ENCODE measurements at regions not wholly inside any gene's neighbourhood (a gene's known extent, or its start where the extent isn't known, plus 50 kb on each side); places are given as distances from the start of the nearest gene placed in this dataset.
"Not testable (repeated sequence)": the region's sequence is repeated elsewhere in the genome, so short reads cannot be mapped to it uniquely, and the experiment has no call there.

GRCh38 chr6:17012421-17013225 is 89.2 kb upstream of the STMND1 start:
- DNase-seq = no peak

DNA sequence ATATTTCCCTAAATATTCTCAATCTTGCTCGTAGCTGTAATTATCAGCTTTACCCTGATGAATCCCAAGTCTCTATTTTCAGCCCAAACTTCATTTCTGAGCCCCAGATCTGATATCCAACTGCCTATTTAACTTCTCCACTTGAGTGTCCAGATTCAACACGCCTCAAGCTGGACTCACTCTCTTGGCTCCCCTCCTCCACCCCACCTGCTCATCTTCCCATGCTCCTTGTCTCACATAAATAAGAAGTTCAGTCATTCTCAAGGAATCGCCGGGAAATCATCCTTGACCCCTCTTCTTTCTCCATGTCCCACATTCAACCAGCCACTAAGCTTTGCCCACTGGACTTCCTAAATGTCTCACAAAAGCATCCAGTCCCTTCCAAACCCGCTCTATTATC is 89.9 kb upstream of the STMND1 start:
- no peak for DNase-seq

DNA sequence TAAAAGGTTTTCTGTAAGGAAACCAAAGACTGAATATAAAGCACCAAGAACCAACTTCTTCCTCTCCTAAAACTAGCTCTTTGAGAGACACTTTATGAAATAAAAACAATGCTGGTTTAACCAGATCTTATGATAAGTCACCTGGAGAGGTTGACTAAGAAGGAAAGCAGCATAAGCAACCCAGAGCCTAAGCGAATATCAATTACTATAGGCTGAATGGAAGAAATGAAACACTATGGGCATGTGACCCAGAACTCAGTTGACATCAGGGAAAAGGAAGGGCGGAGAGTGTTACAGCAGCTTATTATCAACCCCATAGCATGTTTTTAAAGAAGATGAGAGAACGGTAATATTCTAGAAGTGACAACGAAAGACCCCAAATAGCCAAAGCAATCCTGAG is 94.1 kb upstream of the STMND1 start:
- DNase-seq = no peak

GRCh38 chr6:17006543-17006942 is 95.3 kb upstream of the STMND1 start:
- no peak for DNase-seq

DNA sequence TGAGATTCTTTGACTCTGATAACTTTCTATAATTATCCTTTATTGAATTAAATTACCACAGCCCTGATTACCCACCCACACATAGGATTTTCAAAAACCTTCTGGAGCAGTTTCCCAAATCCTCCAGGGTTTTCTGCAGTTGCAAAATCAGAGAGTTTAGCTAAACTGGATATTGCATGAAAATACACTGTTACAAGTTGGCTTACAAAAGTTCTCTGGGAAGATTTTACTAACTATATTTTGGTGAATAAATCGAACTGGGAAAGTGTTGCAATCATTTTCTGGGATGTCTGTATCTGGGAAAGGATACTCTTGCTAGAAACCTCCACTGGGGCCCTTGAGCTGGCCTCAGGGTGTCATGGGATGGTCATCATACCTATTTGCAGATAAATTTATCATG is 97.6 kb upstream of the STMND1 start:
- no peak for DNase-seq

GRCh38 chr6:17002123-17002522 is 99.7 kb upstream of the STMND1 start:
- DNase-seq = no peak

DNA sequence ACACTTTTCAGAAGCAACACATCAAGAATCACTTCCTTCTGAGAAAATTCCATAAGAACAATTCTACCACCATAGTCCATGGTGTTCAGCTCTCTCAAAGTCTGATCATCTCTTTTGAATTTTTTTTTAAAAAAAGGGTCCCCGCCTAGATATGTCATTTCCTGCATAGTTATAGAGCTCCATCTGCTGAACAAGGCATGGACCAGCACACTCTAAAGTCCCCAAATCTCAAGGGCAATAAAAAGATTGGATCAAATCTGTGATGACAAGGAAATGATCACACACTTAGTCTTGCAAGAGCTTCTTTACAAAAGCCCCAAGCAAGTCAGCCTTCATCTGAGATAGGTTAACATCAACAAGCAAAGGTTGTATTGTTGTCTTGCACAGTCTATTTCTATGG is 100.7 kb upstream of the STMND1 start:
- DNase-seq = no peak

DNA sequence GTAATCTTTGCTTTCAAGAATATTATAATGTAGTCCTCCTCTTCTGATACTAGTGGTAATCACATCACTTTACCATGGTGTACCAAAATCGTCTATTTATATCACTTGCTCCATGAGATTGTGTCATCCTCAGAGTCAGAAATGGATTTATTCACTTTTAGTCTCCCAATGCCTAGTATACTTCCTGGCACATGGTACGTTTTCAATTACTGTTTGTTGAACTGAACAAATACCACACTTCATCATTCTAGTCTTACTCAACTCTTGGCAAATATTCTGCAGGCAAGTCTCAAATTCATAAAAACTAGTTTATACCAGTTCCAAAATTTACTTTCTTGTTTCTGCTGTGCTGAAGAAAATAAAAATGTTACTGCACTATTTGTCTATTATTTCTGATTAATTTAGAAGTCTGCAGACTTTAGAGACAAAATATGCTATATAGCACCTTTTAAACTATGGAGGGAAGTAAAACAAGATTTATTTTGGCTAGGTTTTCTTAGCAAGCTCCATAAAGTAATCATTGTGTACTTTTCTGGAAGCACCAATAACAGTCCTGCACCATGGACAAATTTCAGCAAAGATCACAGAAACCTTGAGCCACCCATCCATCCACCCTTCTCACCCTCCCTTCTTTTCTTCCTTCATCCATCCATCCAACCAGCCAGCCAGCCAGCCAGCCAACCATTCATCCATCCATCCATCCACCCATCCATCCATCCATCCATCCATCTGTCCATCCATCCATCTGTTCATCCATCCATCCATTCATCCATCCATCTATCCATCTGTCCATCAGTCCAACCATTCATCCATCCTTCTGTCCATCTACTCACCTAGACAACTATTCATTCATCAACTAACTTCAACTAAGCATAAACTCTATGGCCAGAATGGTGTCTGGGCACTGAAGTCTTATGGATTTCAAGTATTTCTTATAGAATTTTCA is 102.1 kb upstream of the STMND1 start:
- DNase-seq = no peak

- no peak for DNase-seq
Observed at GRCh38 chr6:16998461-16998860, 103.4 kb upstream of the STMND1 start.

- no peak for DNase-seq
Observed at GRCh38 chr6:16995511-16996250, 106.2 kb upstream of the STMND1 start.

DNA sequence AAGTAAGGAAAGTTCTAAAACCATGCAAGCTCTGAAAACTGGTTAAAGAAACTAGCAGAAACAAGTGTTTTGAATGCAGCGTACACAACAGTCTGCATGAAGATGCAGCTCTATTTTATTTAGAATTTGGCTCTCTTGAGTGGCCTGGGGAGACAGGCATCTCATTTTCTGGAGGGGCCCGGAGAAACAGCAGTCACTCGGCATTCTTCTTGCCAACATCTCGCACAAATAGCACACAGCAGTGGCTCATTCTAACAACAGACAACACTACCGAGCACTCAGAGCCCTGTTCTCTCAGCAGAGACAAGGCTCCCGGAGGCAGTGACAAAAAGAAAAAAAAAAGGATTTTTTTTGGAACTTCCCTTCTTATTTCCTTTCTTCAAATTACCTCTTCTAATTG is 108.5 kb upstream of the STMND1 start:
- DNase-seq = no peak

GRCh38 chr6:16991981-16992629 is 109.7 kb upstream of the STMND1 start:
- DNase-seq = no peak

GRCh38 chr6:16989976-16990375 is 111.9 kb upstream of the STMND1 start:
- not testable (repeated sequence) for DNase-seq

- DNase-seq = no peak
Observed at GRCh38 chr6:16989382-16989781, 112.5 kb upstream of the STMND1 start.

DNA sequence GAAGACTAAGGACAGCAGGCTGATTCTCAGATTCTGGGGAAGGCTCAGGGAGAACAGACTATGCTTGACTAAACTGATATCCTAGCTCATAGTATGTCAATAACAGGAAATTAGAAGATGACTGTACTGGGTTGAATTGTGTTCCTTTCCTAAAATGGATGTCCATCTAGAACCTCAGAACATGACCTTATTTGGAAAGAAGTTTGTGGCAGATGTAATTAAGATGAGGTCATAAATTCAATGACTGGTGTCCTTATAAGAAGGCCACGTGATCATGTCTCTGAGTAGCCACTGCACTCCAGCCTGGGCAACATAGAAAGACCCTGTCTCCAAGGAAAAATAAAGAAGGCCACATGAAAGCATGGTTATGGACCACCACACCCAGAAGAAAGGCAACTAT is 113.9 kb upstream of the STMND1 start:
- no peak for DNase-seq

GRCh38 chr6:16985513-16986284 is 116.2 kb upstream of the STMND1 start:
- no peak for DNase-seq

- no peak for DNase-seq
Observed at GRCh38 chr6:16982807-16983206, 119.0 kb upstream of the STMND1 start.

DNA sequence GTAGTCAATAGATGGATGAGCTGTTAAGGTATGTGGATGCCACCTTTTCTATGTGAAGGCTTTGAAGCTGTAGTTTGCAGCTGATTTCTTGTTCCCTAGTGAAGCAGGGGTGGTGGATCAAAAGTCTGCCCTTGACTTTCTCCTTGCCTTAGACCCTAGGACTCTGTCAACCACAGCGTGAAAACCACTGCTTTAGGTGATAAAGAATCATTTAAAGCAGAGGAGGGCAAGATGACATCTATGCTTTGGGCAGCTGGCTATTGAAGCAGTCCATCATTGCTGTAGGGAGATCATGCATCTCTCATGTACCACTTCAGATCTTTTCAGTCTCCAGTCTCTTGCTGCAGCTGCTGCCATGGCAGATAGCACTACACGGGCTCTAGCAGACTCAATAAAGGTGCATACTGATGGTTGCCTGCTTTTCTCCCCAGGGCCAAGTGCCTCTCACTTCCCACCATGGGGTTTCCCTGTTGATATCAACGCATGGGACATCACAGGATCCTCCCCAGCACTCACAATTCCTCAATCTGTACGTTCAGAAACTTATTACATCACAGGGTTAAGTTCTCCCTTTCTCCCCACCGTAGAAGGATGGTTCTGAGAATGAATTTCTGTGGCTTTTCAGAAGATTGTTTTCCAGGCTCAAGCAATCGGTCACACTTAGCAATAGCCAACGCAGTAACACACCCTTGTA is 122.0 kb upstream of the STMND1 start:
- no peak for DNase-seq

- DNase-seq = no peak
Observed at GRCh38 chr6:16978686-16979085, 123.2 kb upstream of the STMND1 start.

DNA sequence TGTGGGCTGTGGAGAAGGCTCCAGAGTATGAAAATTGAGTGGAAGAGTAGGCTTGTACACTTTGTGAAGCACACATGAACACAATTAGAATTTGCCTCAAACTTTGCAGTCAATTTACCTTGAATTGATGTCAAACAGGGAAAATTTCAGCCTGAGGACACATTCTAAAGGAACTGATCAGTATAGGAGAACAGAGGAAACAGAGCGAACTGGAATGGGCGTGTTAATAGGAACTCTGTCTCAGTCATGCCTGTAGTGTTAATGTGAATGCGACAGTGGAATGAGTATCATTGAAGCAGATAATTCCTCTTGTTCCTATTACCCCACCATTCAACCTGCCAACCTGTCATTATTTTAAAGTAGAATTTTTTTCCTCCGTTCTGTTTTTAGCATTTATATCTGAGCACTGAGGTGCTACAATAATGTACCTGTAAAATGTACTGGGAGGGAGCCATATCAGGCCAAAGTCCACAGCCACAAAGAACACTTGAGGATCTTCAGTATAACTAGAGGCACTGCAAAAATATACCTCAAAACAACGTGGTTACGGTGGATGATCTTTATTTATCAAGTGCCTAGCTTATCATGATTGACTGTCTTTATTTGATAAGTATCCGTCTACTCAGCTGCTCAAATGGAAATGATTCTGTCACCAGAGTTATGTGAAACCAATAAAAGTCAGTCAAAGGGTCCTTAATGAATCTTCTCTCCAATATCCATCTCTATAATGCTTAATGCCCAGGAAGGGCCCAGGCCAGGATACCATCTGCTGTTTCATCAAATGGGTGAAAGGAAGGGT is 125.3 kb upstream of the STMND1 start:
- no peak for DNase-seq
